CD4-positive, alpha-beta memory T cell (primary cell): ENCODE measurements at regions not wholly inside any gene's neighbourhood (a gene's known extent, or its start where the extent isn't known, plus 50 kb on each side); places are given as distances from the start of the nearest gene placed in this dataset.

Source experiments
- CTCF ChIA-PET: fragments of 350-600 bp; sonication (Branson Sonifier 250); formaldehyde crosslinking; loops from one replicate; lab custom pipeline; 2021; ENCODE audit warnings: inconsistent platforms; ENCODE audit not compliant: partially characterized antibody; lab: Charles Lee
- POLR2A ChIA-PET: fragments of 350-600 bp; sonication (Branson Sonifier 250); formaldehyde crosslinking; loops from one replicate; lab custom pipeline; 2021; ENCODE audit not compliant: partially characterized antibody; lab: Charles Lee
- DNase-seq, 5 donors: peaks; one replicate each; pipeline versions ENCODE4 v3.0.0 to v3.0.0-alpha.2; 2020 to 2022; ENCODE audit warnings: mixed read lengths in 1 of 5
- H3K27ac ChIP-seq: one replicate; pipeline ENCODE4 v1.7.0; 2013; ENCODE audit warnings: low read depth, low read length
- H3K27me3 ChIP-seq: 2 replicates; pipeline ENCODE4 v1.7.0; 2013; ENCODE audit warnings: mild to moderate bottlenecking, low read length, moderate library complexity; ENCODE audit not compliant: insufficient read depth
- H3K36me3 ChIP-seq: 2 replicates; pipeline ENCODE4 v1.7.0; 2013; ENCODE audit warnings: mild to moderate bottlenecking, low read length, moderate library complexity; ENCODE audit not compliant: insufficient read depth
- H3K4me1 ChIP-seq: 2 replicates; pipeline ENCODE4 v1.7.0; 2013; ENCODE audit warnings: mild to moderate bottlenecking, low read length, moderate library complexity; ENCODE audit not compliant: insufficient read depth
- H3K4me3 ChIP-seq, 2 donors: one replicate each; pipeline ENCODE4 v1.7.0; 2013; ENCODE audit warnings: low read length in 2 of 2, mild to moderate bottlenecking in 1 of 2
- H3K9me3 ChIP-seq, 2 donors: one replicate each; pipeline ENCODE4 v1.7.0; 2013; ENCODE audit warnings: low read length in 2 of 2, control low read depth in 1 of 2; ENCODE audit not compliant: control insufficient read depth in 1 of 2
- H3K27ac Mint-ChIP-seq, 7 donors: one replicate each; pipeline ENCODE4 v1.8.0; 2020 to 2021; ENCODE audit warnings: mixed read lengths in 7 of 7, mild to moderate bottlenecking in 6 of 7, inconsistent platforms in 3 of 7, moderate library complexity in 3 of 7
- H3K27me3 Mint-ChIP-seq, 2 donors: one replicate each; pipeline ENCODE4 v1.8.0; 2020 to 2021; ENCODE audit warnings: mixed read lengths in 2 of 2
- H3K36me3 Mint-ChIP-seq, 2 donors: one replicate each; pipeline ENCODE4 v1.8.0; 2020 to 2021; ENCODE audit warnings: mixed read lengths in 2 of 2, inconsistent platforms in 1 of 2, mild to moderate bottlenecking in 1 of 2
- H3K4me1 Mint-ChIP-seq, 4 donors: one replicate each; pipeline ENCODE4 v1.8.0; 2020 to 2021; ENCODE audit warnings: mixed read lengths in 4 of 4, mild to moderate bottlenecking in 1 of 4
- H3K4me3 Mint-ChIP-seq, 8 donors: one replicate each; pipeline ENCODE4 v1.8.0; 2020 to 2021; ENCODE audit warnings: mixed read lengths in 8 of 8, mild to moderate bottlenecking in 7 of 8, moderate library complexity in 6 of 8, inconsistent platforms in 3 of 8
- H3K9me3 Mint-ChIP-seq, 8 donors: one replicate each; pipeline ENCODE4 v1.8.0; 2020 to 2021; ENCODE audit warnings: mixed read lengths in 8 of 8, mild to moderate bottlenecking in 5 of 8, inconsistent platforms in 3 of 8, moderate library complexity in 1 of 8
- intact Hi-C: fragments of 100-400 bp; cut with micrococcal nuclease; formaldehyde crosslinking; loops from one replicate; pipeline ENCODE4 v1.15.1; 2023

GRCh38 chr1:81172483-81172882, 628.3 kb upstream of the ADGRL2 start:
- no peak for DNase-seq
- no peak overlapping the region for H3K4me3 Mint-ChIP-seq
- no peaks in the 10 kb centered on the region for H3K4me1 ChIP-seq
- no peaks in the 10 kb centered on the region for H3K27me3 Mint-ChIP-seq
- H3K4me1 Mint-ChIP-seq = no peaks in the 10 kb centered on the region
- H3K4me3 ChIP-seq = no peak overlapping the region
- no peaks in the 10 kb centered on the region for H3K36me3 ChIP-seq
- intact Hi-C loops = no loop called here
- no peaks in the 10 kb centered on the region for H3K36me3 Mint-ChIP-seq
- H3K9me3 Mint-ChIP-seq = peaks cover 3 to 42% (median 16%) of the 10 kb centered on the region in 8 donors
- CTCF ChIA-PET = no interaction called here
- no peaks in the 10 kb centered on the region for H3K9me3 ChIP-seq
- POLR2A ChIA-PET = no interaction called here
- no peaks in the 10 kb centered on the region for H3K27me3 ChIP-seq
- no peak overlapping the region for H3K27ac Mint-ChIP-seq
- H3K27ac ChIP-seq = no peak overlapping the region

GRCh38 chr1:81170721-81171120, 630.0 kb upstream of the ADGRL2 start:
- CTCF ChIA-PET = no interaction called here
- H3K36me3 ChIP-seq = no peaks in the 10 kb centered on the region

GRCh38 chr1:81165963-81166362, 634.8 kb upstream of the ADGRL2 start:
- no peaks in the 10 kb centered on the region for H3K4me1 ChIP-seq
- POLR2A ChIA-PET = no interaction called here
- H3K4me3 ChIP-seq = no peak overlapping the region
- no peaks in the 10 kb centered on the region for H3K27me3 Mint-ChIP-seq
- no peaks in the 10 kb centered on the region for H3K9me3 ChIP-seq
- no peak overlapping the region for H3K27ac Mint-ChIP-seq
- H3K4me1 Mint-ChIP-seq = no peaks in the 10 kb centered on the region
- no peak for DNase-seq
- no peaks in the 10 kb centered on the region for H3K36me3 Mint-ChIP-seq
- H3K27ac ChIP-seq = no peak overlapping the region
- H3K36me3 ChIP-seq = no peaks in the 10 kb centered on the region
- CTCF ChIA-PET = no interaction called here
- H3K4me3 Mint-ChIP-seq = no peak overlapping the region
- intact Hi-C loops = no loop called here
- no peaks in the 10 kb centered on the region for H3K27me3 ChIP-seq
- peaks cover 4 to 16% (median 9%) of the 10 kb centered on the region in 8 donors for H3K9me3 Mint-ChIP-seq

More at GRCh38 chr1:81170721-81171120, 630.0 kb upstream of the ADGRL2 start:
- Mint-ChIP-seq H3K27me3 (no peaks in the 10 kb centered on the region), H3K4me3 (no peak overlapping the region), H3K27ac (no peak overlapping the region), H3K4me1 (no peaks in the 10 kb centered on the region), H3K9me3 (peaks cover 3 to 37% (median 13%) of the 10 kb centered on the region in 8 donors), H3K36me3 (no peaks in the 10 kb centered on the region)
- DNase-seq = no peak
- H3K4me3 ChIP-seq = no peak overlapping the region
- no peaks in the 10 kb centered on the region for H3K27me3 ChIP-seq
- no peak overlapping the region for H3K27ac ChIP-seq
- H3K9me3 ChIP-seq = no peaks in the 10 kb centered on the region
- H3K4me1 ChIP-seq = no peaks in the 10 kb centered on the region
- intact Hi-C loops = no loop called here
- POLR2A ChIA-PET = no interaction called here

GRCh38 chr1:81160696-81161095, 640.0 kb upstream of the ADGRL2 start:
- Histone ChIP-seq H3K27ac (no peak overlapping the region), H3K9me3 (no peaks in the 10 kb centered on the region), H3K27me3 (no peaks in the 10 kb centered on the region), H3K4me1 (no peaks in the 10 kb centered on the region), H3K4me3 (no peak overlapping the region), H3K36me3 (no peaks in the 10 kb centered on the region)
- peaks cover 4 to 17% (median 6%) of the 10 kb centered on the region in 8 donors for H3K9me3 Mint-ChIP-seq
- intact Hi-C loops = no loop called here
- H3K36me3 Mint-ChIP-seq = no peaks in the 10 kb centered on the region
- DNase-seq = no peak
- no peak overlapping the region for H3K4me3 Mint-ChIP-seq
- no peaks in the 10 kb centered on the region for H3K27me3 Mint-ChIP-seq
- no peak overlapping the region for H3K27ac Mint-ChIP-seq
- no peaks in the 10 kb centered on the region for H3K4me1 Mint-ChIP-seq
- ChIA-PET POLR2A (no interaction called here), CTCF (no interaction called here)

GRCh38 chr1:81158592-81158991, 642.1 kb upstream of the ADGRL2 start:
- H3K4me1 Mint-ChIP-seq = no peaks in the 10 kb centered on the region
- H3K27ac Mint-ChIP-seq = no peak overlapping the region
- Histone ChIP-seq H3K27ac (no peak overlapping the region), H3K4me3 (no peak overlapping the region), H3K36me3 (no peaks in the 10 kb centered on the region), H3K4me1 (no peaks in the 10 kb centered on the region), H3K27me3 (no peaks in the 10 kb centered on the region), H3K9me3 (no peaks in the 10 kb centered on the region)
- intact Hi-C loops = no loop called here
- DNase-seq = no peak
- no peaks in the 10 kb centered on the region for H3K27me3 Mint-ChIP-seq
- POLR2A ChIA-PET = no interaction called here
- CTCF ChIA-PET = no interaction called here
- H3K4me3 Mint-ChIP-seq = no peak overlapping the region
- H3K36me3 Mint-ChIP-seq = no peaks in the 10 kb centered on the region
- H3K9me3 Mint-ChIP-seq = peaks cover 0 to 13% (median 6%) of the 10 kb centered on the region in 8 donors

DNA sequence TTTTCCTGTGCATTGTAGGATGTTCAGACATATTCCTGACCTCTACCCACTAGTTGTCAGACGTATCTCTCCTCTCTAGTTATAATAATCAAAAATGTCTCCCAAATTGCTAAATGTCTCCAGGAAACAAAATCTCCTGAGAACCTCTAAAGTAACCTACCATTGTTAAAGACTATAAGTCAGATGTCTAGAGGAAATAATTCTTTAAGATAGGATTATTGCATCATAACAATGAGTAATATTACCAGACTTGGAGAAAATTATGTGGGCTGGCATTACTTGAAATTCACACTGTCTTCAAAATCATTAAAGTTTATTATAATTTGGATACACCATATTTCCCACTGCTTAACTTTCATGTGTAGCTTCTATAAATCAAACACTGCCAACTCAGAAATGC, 643.0 kb upstream of the ADGRL2 start:
- Histone ChIP-seq H3K36me3 (no peaks in the 10 kb centered on the region), H3K27ac (no peak overlapping the region), H3K4me1 (no peaks in the 10 kb centered on the region), H3K4me3 (no peak overlapping the region), H3K27me3 (no peaks in the 10 kb centered on the region), H3K9me3 (no peaks in the 10 kb centered on the region)
- Mint-ChIP-seq H3K27me3 (no peaks in the 10 kb centered on the region), H3K36me3 (no peaks in the 10 kb centered on the region), H3K4me1 (no peaks in the 10 kb centered on the region), H3K9me3 (peaks cover 0 to 10% (median 6%) of the 10 kb centered on the region in 8 donors), H3K27ac (no peak overlapping the region), H3K4me3 (no peak overlapping the region)
- CTCF ChIA-PET = no interaction called here
- DNase-seq = no peak
- POLR2A ChIA-PET = no interaction called here
- intact Hi-C loops = no loop called here

DNA sequence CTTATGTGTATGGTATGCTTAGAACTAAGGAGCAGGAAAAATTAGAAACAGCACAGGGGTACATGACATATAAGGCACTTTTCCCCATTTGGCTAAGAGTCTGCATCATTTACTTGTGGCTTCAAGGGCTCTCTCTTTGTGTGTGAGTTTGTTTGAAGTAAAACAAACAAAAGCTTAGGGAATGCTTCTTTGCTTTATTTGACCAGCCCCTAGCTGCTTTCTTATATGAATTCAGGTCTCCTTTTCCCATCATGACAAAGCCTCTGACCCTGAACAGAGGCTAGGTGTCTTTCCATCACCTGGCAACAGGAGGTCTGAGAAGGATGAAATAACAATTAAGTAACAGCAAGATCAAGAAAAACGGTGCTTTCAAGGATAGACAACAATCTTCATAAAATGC, 643.8 kb upstream of the ADGRL2 start:
- Histone ChIP-seq H3K4me1 (no peaks in the 10 kb centered on the region), H3K4me3 (no peak overlapping the region), H3K27ac (no peak overlapping the region), H3K27me3 (no peaks in the 10 kb centered on the region), H3K9me3 (no peaks in the 10 kb centered on the region), H3K36me3 (no peaks in the 10 kb centered on the region)
- no peak for DNase-seq
- no peak overlapping the region for H3K4me3 Mint-ChIP-seq
- ChIA-PET POLR2A (no interaction called here), CTCF (no interaction called here)
- intact Hi-C loops = no loop called here
- H3K27ac Mint-ChIP-seq = no peak overlapping the region
- no peaks in the 10 kb centered on the region for H3K27me3 Mint-ChIP-seq
- no peaks in the 10 kb centered on the region for H3K4me1 Mint-ChIP-seq
- peaks cover 0 to 12% (median 5%) of the 10 kb centered on the region in 8 donors for H3K9me3 Mint-ChIP-seq
- H3K36me3 Mint-ChIP-seq = no peaks in the 10 kb centered on the region

- no peaks in the 10 kb centered on the region for H3K27me3 Mint-ChIP-seq
- Histone ChIP-seq H3K27ac (no peak overlapping the region), H3K36me3 (no peaks in the 10 kb centered on the region), H3K4me1 (no peaks in the 10 kb centered on the region), H3K4me3 (no peak overlapping the region), H3K27me3 (no peaks in the 10 kb centered on the region), H3K9me3 (no peaks in the 10 kb centered on the region)
- intact Hi-C loops = no loop called here
- no peaks in the 10 kb centered on the region for H3K36me3 Mint-ChIP-seq
- H3K27ac Mint-ChIP-seq = no peak overlapping the region
- H3K9me3 Mint-ChIP-seq = peaks cover 1 to 14% (median 6%) of the 10 kb centered on the region in 8 donors
- ChIA-PET POLR2A (no interaction called here), CTCF (no interaction called here)
- no peak overlapping the region for H3K4me3 Mint-ChIP-seq
- DNase-seq = no peak
- no peaks in the 10 kb centered on the region for H3K4me1 Mint-ChIP-seq
Measured at GRCh38 chr1:81155131-81155530, 645.6 kb upstream of the ADGRL2 start.
